DMS 273 treated with DMSO at 0.1 percent for 48 hours (cell line): ENCODE measurements at regions not wholly inside any gene's neighbourhood (a gene's known extent, or its start where the extent isn't known, plus 50 kb on each side); places are given as distances from the start of the nearest gene placed in this dataset.

ENCODE experiments used
- DNase-seq: peaks from one replicate; lab custom pipeline; 2025; lab: John Stamatoyannopoulos, UW

DNA sequence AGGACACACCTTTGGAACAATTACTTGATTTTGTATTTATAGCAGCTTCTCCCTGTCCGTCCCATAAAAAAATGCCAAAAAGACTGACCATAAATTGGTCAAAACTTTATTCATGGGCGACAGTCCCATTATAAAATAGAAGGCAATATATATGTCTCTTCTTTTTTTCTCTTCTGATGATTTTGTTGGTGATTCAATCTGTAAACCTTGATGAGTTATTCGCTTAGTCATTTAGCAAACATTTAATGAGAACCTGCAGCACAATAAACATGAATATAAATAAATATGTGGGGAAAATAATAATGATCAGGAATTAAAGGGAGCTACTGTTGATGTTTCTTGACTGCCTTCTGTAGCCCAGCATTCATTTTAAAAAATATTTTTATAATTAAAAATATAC is 356.4 kb upstream of the ACTBL2 start:
- DNase-seq, result no peak

DNA sequence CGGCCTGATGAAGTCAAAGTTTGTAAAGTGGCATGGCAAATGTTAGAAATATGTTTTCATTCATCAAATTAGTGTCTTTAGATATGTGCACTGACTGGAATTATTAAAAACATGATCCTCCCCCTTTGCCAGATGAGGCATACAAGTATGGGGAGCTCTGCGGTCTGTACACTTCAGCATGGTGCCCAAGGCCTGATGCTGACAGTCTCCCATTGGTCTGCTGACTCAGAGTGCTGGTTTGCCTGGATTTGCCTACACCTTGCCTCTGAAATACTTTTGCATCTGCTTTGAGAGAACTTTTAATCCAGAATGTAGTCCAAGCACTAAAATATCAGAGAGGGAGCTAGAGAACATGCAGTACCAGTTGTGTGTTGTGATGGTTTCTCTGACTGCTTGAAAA is 354.3 kb upstream of the ACTBL2 start:
- no peak for DNase-seq

DNA sequence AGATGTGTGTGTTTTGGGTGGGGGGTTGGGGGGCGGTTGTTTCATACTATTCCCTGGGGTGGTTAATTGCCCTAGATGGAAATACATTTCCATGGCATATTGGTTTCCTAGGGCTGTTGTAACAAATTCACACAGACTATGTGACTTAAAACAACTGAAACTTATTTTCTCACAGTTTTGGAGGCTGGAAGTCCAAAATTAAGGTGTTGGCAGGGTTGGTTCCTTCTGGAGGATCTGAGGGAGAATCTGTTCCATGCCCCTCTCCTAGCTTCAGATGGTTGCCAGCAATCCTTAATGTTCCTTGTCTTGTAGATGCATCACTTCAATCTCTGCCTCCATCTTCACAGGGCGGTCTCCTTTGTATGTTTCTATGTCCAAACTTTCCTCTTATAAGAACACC is 353.7 kb upstream of the ACTBL2 start:
- no peak for DNase-seq

DNA sequence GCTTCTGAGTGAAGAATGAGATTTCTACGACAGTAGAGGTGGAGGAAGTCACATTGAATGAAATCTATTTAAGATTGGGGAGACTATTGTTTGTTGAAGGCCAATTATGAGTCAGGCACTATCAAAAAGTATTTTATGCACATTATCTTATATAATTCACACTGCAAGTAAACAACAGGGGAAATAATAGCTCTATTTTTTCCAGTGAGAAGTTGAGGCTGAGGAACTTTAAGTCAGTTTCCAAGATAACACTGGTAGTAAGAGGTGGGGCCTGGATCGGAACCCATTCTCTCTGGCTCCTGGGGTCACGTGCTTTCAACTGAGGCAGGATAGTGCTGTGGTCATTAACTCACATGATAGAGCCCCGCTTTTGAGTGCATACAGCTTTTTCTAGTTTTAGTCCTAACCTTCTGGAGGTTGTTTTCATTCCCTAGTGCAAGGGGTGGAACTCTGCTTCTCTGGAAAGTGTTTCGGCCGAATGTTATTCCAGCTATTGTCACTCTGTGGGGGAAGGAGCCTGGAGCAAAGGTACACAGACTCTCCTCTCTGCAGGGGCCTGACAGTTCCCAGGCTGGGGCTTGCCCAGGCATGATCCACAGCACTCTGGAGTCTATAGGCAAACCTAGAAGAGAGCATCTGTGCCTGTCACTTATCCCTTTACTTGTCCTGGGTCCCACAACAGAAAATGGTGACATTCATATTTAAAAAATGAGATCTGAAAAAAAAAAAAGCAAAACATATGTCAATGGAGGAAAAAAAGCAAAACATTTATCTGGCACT is 352.4 kb upstream of the ACTBL2 start:
- DNase-seq, result peak; percentile 12

DNA sequence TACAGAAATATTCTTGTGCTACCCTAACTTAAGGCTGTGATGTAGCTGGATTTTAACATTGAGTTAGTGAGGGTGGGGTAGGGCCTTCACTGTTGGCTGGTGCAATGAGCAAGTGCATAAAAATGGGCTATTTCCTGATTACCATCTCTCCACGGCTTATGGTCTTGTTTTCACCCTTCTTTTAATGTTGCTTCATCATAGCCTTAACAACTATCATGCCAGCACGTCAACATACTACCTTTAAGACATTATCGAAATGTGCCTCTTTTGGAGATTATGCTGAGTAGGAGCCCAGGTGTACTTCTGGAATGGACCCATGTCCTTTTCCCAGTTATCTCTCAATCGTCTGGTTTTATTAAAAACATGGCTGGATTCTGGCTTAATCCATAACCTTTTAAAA is 350.9 kb upstream of the ACTBL2 start:
- no peak for DNase-seq

DNA sequence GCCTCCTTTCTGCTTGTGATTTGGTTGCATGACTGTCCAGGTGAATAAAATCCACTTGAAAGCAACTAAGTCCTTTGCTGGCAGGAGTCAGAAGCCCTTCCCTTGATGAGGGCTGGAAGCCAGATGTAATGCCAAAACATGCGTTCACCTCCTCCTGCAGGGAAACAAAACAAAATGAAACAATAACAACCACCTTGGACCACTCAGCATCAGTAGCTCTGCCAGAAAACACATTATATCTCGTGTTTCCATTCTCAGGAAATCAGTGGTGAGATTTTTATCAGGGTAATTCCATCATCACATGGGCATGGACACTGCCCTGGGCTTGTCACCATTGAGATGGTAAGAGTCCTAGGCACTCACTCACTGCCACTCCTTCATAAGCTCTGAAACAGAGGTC is 350.3 kb upstream of the ACTBL2 start:
- DNase-seq, result no peak

DNA sequence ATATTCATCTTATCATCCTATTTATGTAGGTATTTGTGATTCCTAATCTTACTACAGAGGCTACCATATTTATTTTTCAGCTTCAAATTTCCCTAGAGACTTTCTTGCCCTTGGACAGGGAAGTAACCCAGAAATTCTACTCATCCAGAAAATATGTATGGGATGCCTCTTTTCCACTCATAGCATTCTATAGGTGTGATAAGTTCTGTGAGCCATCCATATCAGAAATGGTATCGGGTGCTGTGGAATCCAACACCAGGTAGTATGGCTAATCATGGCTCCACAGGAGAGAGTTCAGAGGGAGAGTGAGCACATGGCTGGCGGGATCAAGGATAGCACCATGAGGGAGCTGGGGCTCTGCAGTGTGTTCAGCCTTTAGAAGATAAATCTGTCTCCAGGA is 349.3 kb upstream of the ACTBL2 start:
- no peak for DNase-seq

DNA sequence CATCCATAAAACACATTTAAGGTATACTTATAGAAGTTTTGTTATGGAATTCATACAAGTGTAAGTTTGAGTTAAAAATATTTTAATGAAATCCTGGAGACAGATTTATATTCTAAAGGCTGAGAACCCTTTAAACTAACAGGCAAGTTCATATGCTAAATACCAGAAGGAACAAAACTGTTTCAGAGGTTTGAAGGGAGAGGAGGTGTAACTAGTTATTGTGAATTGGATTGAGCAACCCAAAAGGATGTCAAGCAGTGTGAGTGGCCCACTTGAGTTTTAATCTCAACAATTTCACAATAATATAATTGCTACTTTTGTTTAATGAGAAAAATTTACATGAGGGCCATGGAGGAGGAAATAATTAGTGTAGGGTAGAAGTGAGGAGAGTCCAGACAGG is 348.5 kb upstream of the ACTBL2 start:
- DNase-seq, result no peak

DNA sequence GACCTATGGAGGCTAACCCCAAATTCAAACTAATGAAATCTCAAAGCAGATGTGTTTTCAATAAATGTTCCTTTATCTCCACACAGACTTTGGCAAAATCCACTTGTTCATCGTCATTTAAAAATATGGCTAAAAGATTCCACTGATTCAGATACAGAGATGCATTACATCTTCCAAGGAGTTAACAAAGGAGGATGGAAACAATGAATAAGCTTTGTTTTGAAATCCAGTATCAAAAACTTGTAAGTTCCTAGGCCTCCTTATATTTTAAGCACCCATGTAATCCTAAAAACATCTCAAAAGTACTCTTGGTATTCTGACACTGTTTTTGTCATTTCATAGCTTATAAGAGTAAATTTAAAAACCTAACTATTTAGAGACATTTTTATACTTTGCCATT is 345.6 kb upstream of the ACTBL2 start:
- no peak for DNase-seq

DNA sequence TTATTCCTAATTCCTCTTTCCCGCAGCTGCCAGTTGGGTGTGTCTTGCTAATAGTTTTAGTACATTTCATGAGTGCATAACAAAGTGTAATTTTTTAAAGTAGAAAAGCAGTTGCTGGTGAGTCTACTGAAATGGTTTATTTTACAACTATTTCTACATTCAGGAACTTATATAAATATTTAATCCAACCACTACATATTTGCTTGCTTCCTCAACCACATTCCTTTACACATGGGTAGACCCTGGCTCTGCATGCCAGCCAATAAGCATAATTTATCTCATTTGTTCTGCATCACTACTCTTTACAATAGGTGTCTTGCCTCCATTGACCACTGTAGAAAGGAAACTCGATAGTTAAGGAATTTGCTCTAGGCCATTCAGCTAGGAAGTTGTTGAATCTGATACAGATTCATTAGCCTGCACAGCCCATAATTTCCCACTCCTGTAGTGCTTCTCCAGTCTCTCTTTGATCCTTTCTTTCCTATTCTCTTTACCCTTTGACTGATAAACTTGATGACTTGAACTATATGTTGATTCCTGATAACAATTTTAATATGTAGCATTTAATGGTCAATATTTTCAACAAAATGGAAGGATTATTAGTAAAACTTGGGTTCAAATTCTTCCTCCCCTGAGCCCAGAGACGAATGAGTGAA is 342.5 kb upstream of the ACTBL2 start:
- DNase-seq, result no peak

DNA sequence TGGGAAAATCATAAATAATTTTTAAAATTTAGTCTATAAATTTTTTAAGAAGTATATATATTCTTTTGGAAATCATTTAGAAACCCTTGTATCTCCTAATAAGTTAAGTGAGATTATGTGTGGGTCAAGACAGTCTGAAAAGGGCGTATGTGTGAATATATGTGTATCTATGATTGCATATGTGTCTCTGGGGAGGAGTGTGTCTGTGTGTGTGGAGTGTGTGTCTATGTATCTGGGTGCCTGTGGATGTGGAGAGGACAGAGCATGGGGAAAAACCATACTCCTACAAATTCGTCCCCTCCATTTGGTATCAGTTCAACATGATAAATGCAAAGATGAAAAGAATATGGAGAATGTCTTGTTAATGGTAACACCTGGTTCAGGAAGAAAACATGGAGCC is 342.0 kb upstream of the ACTBL2 start:
- no peak for DNase-seq

DNA sequence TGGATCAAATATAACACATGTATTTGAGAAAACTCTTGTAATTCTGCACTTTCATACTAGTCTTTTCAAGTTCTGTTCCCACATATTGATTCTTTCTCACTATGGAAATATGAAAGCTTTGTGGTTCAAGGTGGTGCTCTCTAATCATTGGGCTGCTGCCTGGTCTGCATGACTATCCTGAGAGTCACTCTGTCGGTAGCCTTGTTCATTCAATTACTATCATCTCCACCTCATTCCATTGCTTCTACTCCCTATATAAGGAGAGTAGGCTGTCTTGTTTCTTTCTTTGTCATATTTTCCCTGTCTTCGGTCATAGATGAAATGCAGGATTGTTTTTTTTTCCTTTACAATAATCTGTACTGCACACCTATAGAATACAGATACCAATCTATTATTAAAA is 341.4 kb upstream of the ACTBL2 start:
- no peak for DNase-seq

DNA sequence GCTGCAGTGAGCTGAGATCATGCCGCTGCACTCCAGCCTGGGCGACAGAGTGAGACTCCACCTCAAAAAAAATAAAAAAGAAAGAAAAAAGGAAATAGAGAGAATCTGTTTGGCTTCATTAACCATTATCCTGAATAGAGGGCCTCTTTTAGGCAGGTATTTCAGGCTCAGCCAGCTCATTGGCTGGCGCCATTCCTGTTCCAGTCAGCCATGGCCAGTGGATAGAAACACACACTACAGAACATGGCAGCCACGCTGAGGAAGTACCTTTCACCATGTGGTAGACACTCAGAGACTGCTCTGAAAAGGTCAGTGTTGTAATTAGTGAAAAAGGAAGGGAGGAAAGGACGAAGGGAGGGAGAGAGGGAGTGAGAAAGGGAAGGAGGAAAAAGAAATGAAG is 340.0 kb upstream of the ACTBL2 start:
- no peak for DNase-seq

DNA sequence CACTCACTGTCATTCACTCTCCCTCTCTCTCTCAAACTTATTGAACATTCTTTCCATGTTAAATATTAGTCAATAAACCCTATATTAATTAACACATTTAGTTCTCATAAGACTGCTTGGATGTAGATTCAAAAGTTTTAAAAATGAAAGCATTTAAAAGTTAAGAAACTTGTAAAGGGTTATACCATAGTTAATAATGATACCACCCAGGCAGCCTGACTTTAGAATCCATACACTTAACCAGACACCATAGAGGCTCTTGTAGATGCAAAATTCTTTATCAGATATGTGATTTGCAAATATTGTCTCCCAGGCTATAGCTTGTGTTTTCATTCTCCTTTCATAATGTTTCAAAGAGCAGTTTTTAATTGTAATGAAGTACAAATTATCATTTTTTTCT is 335.8 kb upstream of the ACTBL2 start:
- no peak for DNase-seq

DNA sequence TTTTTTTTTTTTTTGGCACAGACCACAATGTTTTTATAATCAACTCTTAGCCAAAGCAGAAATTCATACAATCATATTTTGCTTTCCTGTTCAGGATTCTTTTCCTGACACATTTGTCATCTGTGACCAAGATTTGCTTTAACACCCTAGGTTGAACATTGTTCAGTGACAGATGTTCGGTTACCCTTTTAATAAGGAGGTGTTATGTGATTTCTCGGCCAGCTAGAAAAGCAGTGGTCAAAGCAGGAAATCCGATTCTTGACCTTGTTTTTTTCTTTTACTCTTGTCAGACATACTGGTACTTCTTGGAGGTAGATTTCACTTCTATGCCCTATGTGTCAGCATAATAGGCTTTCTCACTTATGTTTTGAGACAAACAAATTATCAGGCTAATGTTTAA is 335.3 kb upstream of the ACTBL2 start:
- no peak for DNase-seq

DNA sequence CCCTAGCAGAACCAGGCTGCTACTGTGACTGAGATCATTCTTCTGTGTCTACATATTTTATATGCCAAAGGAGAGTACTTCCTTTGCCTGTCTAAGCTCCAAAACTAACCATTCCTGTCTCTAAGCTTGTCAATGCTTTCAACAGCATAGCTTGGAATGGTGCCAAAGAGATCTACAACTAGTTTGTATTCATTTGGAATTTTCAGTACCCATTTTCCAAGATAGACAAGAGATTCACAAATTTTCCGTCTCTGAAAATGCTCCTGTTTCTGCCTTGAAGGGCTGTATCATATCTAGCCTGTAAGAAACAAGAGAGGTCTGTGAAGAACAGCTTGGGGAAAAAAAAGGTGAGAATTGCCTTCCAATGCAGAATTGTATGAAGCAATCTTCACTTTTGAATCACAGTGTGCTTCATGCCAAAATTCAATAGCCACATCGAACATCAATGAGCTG is 334.4 kb upstream of the ACTBL2 start:
- no peak for DNase-seq

DNA sequence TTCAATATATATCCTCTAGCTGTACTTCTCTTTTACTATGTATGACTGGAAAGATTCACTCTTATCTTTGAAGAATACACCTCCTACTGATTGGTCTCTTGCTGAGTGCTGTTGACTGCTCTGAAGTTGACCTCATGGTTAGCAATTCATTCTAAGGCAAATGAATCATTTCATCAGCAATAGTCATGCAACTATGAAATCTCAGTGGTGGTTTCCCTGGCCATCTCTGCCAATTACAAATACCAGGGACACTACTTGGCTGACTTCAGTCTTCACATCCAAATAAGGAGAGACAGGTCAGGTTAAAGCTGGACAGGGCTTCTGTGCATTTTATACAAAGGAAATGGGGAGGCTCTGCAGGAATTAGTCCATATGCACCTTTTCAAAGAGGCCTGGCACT is 333.5 kb upstream of the ACTBL2 start:
- DNase-seq, result no peak

DNA sequence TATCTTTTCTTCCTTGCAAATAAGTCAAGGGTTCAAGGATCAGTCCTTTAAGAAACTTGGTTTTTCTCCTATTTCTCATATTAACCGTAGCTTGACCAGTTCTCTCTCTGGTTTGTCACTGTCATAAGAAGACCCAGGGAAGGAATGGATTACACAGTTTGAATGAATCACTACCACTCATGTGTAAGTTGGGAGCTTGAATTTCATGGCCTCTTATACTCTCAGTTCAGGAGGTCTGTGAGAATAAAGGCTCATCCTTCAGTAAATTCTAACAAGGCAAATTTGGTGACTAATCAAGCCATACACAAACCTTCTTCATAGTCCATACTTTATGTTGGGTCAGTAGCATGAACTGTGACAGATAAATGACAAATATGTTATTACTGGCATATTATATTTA is 323.1 kb upstream of the ACTBL2 start:
- no peak for DNase-seq

DNA sequence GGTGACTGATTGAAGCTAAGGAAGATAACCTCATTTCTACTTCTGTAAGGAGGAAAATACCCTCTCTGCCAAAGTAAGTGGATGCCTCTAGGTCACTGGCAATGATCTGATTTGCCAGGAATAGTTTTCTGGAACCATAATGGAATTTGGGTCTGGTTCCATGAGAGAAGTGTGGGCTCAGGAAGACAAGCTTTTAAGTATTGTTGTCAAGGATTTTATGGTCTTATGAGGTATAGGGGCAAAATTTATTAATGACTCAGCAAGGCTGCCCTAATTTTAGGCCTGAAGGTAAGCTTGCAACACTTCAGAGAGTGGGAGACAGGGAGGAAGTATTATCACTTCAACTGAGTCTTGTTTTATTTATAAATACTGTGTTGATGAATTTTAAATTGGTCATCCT is 322.6 kb upstream of the ACTBL2 start:
- DNase-seq, result no peak

DNA sequence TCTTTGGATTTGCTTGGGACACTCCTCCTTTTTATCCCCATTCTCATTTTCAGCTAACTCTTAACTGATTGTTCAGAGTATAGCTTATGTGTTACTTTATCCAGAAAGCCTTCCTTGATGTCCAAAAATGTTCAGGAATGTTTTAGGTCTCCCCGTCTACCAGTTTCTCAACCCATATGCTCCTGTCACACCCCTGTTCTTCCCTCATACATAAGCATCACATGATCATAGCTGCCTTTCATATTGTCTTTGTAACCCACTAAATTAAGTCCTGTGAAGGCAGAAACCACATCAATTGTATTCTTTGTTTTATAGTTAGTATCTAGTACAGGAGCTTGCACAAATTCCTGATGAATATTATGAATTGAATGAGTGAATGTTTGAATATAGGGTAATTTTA is 321.9 kb upstream of the ACTBL2 start:
- no peak for DNase-seq

DNA sequence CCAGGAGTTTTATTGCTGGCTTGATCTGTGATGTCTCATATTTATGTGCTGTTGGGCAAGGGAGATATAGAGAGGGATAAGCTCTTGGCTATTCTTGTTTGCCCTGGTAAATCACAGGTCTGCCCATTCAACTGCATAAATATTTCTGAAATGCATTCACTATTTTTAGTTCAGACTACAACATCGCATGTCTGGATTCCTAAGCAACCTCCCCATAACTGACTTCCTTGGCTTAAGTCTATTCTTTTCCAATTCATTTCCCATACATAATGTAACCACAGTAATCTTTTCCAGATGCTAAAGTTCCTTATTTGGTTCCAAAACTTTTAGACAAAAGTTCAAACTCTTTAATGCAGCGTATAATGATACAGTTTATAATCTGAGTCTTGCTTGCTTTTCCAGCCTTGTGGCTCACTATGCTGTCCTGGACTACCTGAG is 321.4 kb upstream of the ACTBL2 start:
- DNase-seq, result no peak

DNA sequence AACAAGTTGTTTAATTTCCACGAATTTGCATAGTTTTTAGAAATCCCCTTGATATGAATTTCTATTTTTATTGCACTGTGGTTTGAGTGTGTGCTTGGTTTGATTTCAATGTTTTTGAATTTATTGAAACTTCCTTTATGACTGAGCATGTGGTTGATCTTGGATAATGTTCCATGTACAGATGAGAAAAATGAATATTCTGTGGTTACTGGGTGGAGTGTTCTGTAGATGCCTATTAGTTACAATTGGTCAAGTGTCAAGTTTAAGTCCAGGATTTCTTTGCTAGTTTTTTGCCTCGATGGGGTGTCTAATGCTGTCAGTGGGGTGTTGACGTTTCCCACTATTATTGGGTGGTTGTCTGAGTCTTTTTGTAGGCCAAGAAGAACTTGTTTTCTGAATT is 319.5 kb upstream of the ACTBL2 start:
- DNase-seq, result no peak

DNA sequence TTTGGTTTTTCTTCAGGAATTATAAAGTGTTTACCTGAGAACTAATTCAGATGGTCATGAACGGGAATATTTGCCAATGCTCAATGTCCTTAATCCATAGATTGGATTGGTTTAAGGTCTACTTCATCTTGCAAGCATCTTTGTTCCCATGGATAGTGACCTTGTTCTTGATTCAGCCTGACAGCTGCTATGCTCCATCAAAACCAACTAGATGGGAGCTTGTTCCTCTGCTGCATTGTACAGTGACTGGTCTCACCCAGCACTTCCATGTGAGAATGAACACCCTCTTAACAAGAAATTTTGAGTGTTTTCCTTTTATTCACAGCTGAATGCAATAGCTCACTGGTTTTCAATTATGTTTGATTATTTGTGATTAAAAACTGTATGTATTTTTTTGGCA is 312.6 kb upstream of the ACTBL2 start:
- no peak for DNase-seq

DNA sequence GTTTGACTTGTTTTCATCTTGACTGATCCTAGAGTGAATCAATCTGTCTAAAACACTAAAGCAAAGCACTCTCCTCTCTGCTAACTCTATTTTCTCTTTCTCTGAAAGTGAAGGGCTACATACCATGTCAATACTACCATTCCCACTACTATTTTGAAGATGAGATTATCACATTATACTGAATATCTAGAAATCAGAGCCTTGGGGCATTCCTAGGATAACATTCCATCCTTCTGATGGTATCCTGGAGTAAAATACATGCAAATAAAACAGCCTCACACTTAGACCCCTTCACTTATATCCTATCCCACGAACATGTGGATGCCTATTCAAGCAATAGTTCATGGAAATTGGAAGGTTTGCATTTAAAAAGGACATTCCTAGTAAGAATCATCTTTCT is 309.3 kb upstream of the ACTBL2 start:
- DNase-seq, result no peak
